Cardiac muscle cell (in vitro differentiated cells and primary cell): ENCODE measurements at regions not wholly inside any gene's neighbourhood (a gene's known extent, or its start where the extent isn't known, plus 50 kb on each side); places are given as distances from the start of the nearest gene placed in this dataset.
A peak's percentile ranks its signal among the peaks of the same experiment; 100 is the strongest.
"Not testable (repeated sequence)": the region's sequence is repeated elsewhere in the genome, so short reads cannot be mapped to it uniquely, and the experiment has no call there.

Source experiments
- DNase-seq, 2 donors: peaks; one replicate each; pipeline versions ENCODE4 v3.0.0 to v3.0.0-alpha.2; 2010 to 2017; ENCODE audit warnings: low read depth in 1 of 2, low spot score in 1 of 2
- H3K27ac ChIP-seq: fragments of 200-600 bp; sonication (generic); 2 replicates; pipeline ENCODE4 v1.5.1; 2016
- H3K27me3 ChIP-seq: fragments of 200-600 bp; sonication (generic); 2 replicates; pipeline ENCODE4 v1.6.0; 2016; ENCODE audit warnings: control low read depth
- H3K36me3 ChIP-seq: fragments of 200-600 bp; sonication (generic); 2 replicates; pipeline ENCODE4 v1.5.1; 2016; ENCODE audit warnings: control low read depth
- H3K4me1 ChIP-seq: fragments of 200-600 bp; sonication (generic); 2 replicates; pipeline ENCODE4 v1.8.1; 2017; ENCODE audit warnings: low read depth, mild to moderate bottlenecking, mixed run types
- H3K4me3 ChIP-seq: fragments of 200-600 bp; sonication (generic); 2 replicates; pipeline ENCODE4 v1.5.1; 2016; ENCODE audit warnings: mild to moderate bottlenecking
- H3K9me3 ChIP-seq: fragments of 200-600 bp; sonication (generic); 2 replicates; pipeline ENCODE4 v1.5.1; 2017; ENCODE audit warnings: low read depth, mild to moderate bottlenecking, control low read depth
- TF ChIP-seq, protein P1 (sequence below): IDR thresholded peaks from 2 replicates; pipeline ENCODE4 v1.5.1; 2012; ENCODE audit warnings: low read depth, mild to moderate bottlenecking, low read length

DNA sequence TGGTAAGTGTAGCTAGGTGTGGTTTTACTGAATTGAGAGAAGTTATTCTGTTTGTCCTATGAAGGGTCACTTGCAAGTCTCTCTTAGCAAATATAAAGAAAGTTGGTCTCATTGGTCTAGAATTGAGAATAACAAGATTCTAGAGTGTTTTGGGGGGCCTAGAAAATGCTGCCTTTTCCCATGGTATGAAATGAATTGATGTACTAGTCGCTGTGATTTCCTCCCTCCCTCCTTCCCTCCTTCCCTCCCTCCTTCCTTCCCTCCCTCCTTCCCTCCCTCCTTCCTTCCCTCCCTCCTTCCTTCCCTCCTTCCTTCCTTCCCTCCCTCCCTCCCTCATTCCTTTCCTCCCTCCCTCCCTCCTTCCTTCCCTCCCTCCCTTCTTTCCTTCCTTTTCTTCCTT is 166.7 kb upstream of the RGS6 start:
- peaks cover 4% of the 10 kb centered on the region for H3K4me1 ChIP-seq
- DNase-seq: no peak
- H3K27ac ChIP-seq: no peak overlapping the region
- H3K9me3 ChIP-seq: no peaks in the 10 kb centered on the region
- H3K4me3 ChIP-seq: no peak overlapping the region
- no peaks in the 10 kb centered on the region for H3K27me3 ChIP-seq
- H3K36me3 ChIP-seq: no peaks in the 10 kb centered on the region
- TF ChIP-seq, protein P1, sequence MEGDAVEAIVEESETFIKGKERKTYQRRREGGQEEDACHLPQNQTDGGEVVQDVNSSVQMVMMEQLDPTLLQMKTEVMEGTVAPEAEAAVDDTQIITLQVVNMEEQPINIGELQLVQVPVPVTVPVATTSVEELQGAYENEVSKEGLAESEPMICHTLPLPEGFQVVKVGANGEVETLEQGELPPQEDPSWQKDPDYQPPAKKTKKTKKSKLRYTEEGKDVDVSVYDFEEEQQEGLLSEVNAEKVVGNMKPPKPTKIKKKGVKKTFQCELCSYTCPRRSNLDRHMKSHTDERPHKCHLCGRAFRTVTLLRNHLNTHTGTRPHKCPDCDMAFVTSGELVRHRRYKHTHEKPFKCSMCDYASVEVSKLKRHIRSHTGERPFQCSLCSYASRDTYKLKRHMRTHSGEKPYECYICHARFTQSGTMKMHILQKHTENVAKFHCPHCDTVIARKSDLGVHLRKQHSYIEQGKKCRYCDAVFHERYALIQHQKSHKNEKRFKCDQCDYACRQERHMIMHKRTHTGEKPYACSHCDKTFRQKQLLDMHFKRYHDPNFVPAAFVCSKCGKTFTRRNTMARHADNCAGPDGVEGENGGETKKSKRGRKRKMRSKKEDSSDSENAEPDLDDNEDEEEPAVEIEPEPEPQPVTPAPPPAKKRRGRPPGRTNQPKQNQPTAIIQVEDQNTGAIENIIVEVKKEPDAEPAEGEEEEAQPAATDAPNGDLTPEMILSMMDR: no peak

DNA sequence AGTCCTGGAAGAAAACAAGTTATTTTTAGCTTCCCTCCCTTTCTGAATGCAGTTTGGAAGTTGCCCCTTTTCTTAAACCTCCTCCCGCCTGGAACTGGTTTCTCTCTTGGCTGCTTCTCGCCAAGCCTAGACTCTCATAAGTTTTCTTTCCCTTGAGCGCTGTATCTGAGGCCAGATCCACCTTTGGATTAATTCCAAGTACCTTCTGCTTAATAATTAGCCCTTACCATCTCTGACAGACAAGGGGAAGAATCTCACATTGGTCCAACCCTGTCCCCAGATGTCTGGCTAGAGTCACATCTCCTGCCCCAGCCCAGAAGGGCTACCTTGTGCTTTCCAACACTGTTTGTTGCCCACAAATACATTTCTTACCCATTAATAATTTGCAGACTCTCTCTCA is 161.8 kb upstream of the RGS6 start:
- TF ChIP-seq, protein P1: no peak
- H3K27me3 ChIP-seq: no peaks in the 10 kb centered on the region
- H3K4me3 ChIP-seq: no peak overlapping the region
- H3K36me3 ChIP-seq: no peaks in the 10 kb centered on the region
- H3K27ac ChIP-seq: no peak overlapping the region
- H3K4me1 ChIP-seq: no peaks in the 10 kb centered on the region
- DNase-seq: no peak
- no peaks in the 10 kb centered on the region for H3K9me3 ChIP-seq

DNA sequence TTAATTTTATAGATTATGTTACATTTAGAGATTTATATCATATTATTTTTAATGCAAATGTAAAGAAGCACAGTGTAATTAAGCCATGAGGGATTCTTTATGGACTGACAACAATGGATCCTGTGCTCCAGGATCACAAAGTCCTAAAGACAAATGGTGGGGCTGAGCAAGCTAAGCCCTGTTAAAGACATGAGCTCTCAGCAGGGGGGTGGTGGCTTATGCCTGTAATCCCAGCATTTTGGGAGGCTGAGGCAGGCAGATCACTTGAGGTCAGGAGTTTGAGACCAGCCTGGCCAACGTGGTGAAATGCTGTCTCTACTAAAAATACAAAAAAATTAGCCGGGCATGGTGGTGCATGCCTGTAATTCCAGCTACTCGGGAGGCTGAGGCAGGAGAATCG is 160.8 kb upstream of the RGS6 start:
- not testable (repeated sequence) for H3K9me3 ChIP-seq, H3K4me3 ChIP-seq, H3K27ac ChIP-seq, H3K27me3 ChIP-seq, H3K36me3 ChIP-seq, H3K4me1 ChIP-seq, DNase-seq

DNA sequence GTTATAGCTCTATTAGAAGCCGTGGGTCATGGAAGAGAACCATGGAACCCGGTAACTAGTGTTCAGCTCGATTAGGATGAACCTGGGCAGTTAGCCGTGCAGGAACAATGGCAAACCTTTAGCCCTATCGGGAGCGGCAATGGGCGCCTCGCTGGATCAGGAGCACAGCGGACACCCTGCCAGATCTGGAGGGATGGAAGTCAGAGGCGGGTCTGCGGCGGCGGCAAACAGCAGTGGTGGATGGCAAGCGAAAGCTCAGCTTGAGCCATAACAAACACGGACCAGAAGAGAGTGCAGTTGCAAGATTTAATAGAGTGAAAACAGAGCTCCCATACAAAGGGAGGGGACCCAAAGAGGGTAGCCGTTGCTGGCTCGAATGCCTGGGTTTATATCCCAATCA is 160.2 kb upstream of the RGS6 start:
- not testable (repeated sequence) for H3K4me1 ChIP-seq, H3K4me3 ChIP-seq, DNase-seq, H3K36me3 ChIP-seq, H3K27me3 ChIP-seq, H3K27ac ChIP-seq, H3K9me3 ChIP-seq

DNA sequence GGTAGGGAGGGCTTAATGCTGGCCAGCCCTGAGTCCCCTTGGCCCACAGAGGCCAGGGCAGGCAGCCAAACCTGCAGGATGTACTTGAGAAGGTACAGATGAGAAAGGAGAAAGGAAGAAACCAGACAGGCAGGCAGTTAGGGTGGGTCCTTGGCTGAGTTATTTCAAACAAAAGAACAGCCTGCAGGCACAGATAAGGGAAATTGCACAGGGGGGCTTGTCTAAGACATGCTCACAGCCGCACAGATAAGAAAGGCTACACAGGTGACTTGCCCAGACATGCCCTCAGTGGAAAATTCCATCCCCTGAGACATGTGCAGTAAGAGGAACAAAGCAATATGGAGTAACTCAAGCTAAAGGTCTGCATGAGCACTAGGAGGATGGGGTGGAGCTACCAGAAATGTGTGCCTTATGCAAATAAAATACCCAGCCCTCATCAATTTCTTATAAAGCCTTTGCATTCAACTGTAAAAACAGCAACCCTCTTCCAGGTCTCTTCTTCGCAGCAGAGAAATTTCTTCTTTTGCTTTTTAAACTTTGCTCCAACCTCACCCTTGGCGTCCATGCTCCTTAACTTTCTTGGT is 158.2 kb upstream of the RGS6 start:
- TF ChIP-seq, protein P1: no peak
- no peaks in the 10 kb centered on the region for H3K9me3 ChIP-seq

DNA sequence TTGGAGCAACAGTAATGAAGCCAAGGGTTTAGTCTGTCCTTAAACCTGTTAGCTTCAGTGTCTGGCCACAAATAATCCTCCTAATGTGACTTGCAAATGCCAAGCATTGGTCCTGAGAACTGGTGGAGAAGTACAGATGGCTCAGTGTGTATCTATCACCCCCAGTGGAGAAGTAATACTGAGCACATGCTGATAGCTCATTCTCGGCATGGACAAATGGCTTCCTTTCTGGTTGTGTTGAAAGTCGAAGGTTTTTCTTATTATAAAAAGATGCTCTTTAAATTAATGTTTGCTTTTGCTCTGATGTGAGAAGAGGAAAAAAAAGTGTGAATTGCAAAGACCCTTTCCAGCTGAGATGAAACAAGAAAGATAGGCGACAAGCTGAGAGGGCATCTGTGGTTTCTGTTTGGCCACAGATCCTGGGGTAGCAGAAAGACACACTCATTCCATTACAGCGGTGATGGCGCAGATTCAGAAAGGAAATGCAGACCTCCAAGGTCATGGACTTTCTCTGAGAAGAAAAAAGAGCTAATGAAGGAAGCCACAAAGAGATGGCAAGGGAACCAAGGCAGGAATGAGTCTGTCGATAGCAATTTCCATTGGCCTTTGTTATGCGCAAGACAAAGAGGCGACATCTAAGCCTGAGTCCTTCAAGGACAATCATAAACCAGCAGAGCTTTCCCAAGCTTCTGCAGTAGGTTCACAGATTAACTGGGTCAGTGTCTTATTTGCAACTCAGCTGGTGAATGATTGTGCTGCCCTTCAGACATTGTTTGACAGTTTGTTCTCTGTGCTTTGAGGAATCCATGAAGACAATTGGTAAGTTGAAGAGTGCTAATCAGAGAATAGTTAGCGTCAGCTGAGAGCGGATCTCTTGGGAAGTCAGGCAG is 155.5 kb upstream of the RGS6 start:
- TF ChIP-seq, protein P1: no peak
- H3K27me3 ChIP-seq: no peaks in the 10 kb centered on the region
- no peaks in the 10 kb centered on the region for H3K36me3 ChIP-seq
- H3K9me3 ChIP-seq: no peaks in the 10 kb centered on the region
- H3K27ac ChIP-seq: no peak overlapping the region
- peaks cover 7% of the 10 kb centered on the region for H3K4me1 ChIP-seq
- DNase-seq: peak in 1 of 2 donors; percentile 19
- H3K4me3 ChIP-seq: no peak overlapping the region

More for the DNA sequence above, 158.2 kb upstream of the RGS6 start:
- H3K36me3 ChIP-seq: no peaks in the 10 kb centered on the region
- H3K27me3 ChIP-seq: no peaks in the 10 kb centered on the region
- no peaks in the 10 kb centered on the region for H3K4me1 ChIP-seq
- no peak for DNase-seq
- no peak overlapping the region for H3K27ac ChIP-seq
- H3K4me3 ChIP-seq: no peak overlapping the region
